MCF 10A (cell line): ENCODE measurements at regions not wholly inside any gene's neighbourhood (a gene's known extent, or its start where the extent isn't known, plus 50 kb on each side); places are given as distances from the start of the nearest gene placed in this dataset.

Source experiments
- BruUV-seq: library from RNA; stranded (reverse); fragments of 400-500 nt; replicated peaks from 2 replicates; lab custom pipeline; 2021; lab: Mats Ljungman, UMichigan
- CTCF ChIA-PET: fragments of 300-600 bp; sonication (Branson Sonifier 250); formaldehyde crosslinking; extraction: SDS; loops from one replicate; lab custom pipeline; 2021; ENCODE audit warnings: antibody characterized with exemption, inconsistent platforms; lab: Yijun Ruan, JAX
- POLR2A ChIA-PET: fragments of 300-600, 350-650 bp; sonication (Branson Sonifier 250); formaldehyde crosslinking; extraction: SDS; loops from one replicate; lab custom pipeline; 2020; ENCODE audit warnings: antibody characterized with exemption, inconsistent platforms; lab: Yijun Ruan, JAX
- DNase-seq: peaks from one replicate; pipeline ENCODE4 v3.0.0-alpha.2; 2018; ENCODE audit not compliant: unreplicated experiment
- H3K27ac Mint-ChIP-seq: one replicate; pipeline ENCODE4 v1.8.0; 2022; ENCODE audit warnings: mild to moderate bottlenecking, low read depth, mixed read lengths; ENCODE audit not compliant: unreplicated experiment
- H3K27me3 Mint-ChIP-seq: one replicate; pipeline ENCODE4 v1.8.0; 2022; ENCODE audit warnings: mixed read lengths; ENCODE audit not compliant: insufficient read depth, unreplicated experiment
- H3K36me3 Mint-ChIP-seq: one replicate; pipeline ENCODE4 v1.8.0; 2022; ENCODE audit warnings: mild to moderate bottlenecking, moderate library complexity, mixed read lengths; ENCODE audit not compliant: insufficient read depth, unreplicated experiment
- H3K4me1 Mint-ChIP-seq: one replicate; pipeline ENCODE4 v1.8.0; 2022; ENCODE audit warnings: mixed read lengths; ENCODE audit not compliant: insufficient read depth, unreplicated experiment
- H3K4me3 Mint-ChIP-seq: one replicate; pipeline ENCODE4 v1.8.0; 2022; ENCODE audit warnings: mild to moderate bottlenecking, moderate library complexity, mixed read lengths; ENCODE audit not compliant: unreplicated experiment
- H3K9me3 Mint-ChIP-seq: one replicate; pipeline ENCODE4 v1.8.0; 2022; ENCODE audit warnings: mixed read lengths; ENCODE audit not compliant: unreplicated experiment
- CTCF ChIP-seq: fragments of 200-600 bp; IDR thresholded peaks from one replicate; pipeline ENCODE4 v1.8.0; 2022; ENCODE audit warnings: antibody characterized with exemption, mild to moderate bottlenecking; ENCODE audit not compliant: unreplicated experiment
- intact Hi-C: fragments of 100-400 bp; cut with micrococcal nuclease; formaldehyde crosslinking; loops from 2 replicates; pipeline ENCODE4 v1.14.1; 2022

GRCh38 chr12:124370384-124370783 lies 75.5 kb downstream of the RFLNA start:
- Mint-ChIP-seq H3K27me3 (no peaks in the 10 kb centered on the region), H3K9me3 (no peaks in the 10 kb centered on the region), H3K4me1 (peaks cover 14% of the 10 kb centered on the region), H3K4me3 (no peak overlapping the region), H3K36me3 (peaks cover 27% of the 10 kb centered on the region), H3K27ac (peak overlapping the region; percentile 57)
- BruUV-seq: no TSS peak
- ChIA-PET CTCF (interaction anchor here (0.7 kb wide), 1 partner anchor 526 kb away, joined by 3 read pairs; no protein-coding TSS in a partner anchor), POLR2A (interaction anchor here (0.5 to 1.8 kb wide), 2 partner anchors 18 to 270 kb away, joined by 3 to 15 read pairs; no protein-coding TSS in a partner anchor)
- TF ChIP-seq CTCF: no peak
- DNase-seq: no peak
- intact Hi-C loops: no loop called here

- TF ChIP-seq CTCF: no peak
- peaks cover 22% of the 10 kb centered on the region for H3K36me3 Mint-ChIP-seq
- ChIA-PET POLR2A (interaction anchor here (1.8 kb wide), 1 partner anchor 19 kb away, joined by 15 read pairs; no protein-coding TSS in a partner anchor), CTCF (interaction anchor here (0.7 to 1.6 kb wide), 6 partner anchors 9 to 526 kb away, joined by 3 to 6 read pairs (median 3); no protein-coding TSS in a partner anchor)
- BruUV-seq: no TSS peak
- intact Hi-C loops: loop anchor here (2.0 kb wide), 1 partner anchor 21 kb away; no protein-coding TSS in a partner anchor
- peak overlapping the region; percentile 57 for H3K27ac Mint-ChIP-seq
- H3K4me3 Mint-ChIP-seq: no peak overlapping the region
- H3K4me1 Mint-ChIP-seq: peaks cover 14% of the 10 kb centered on the region
- no peak for DNase-seq
- no peaks in the 10 kb centered on the region for H3K27me3 Mint-ChIP-seq
- no peaks in the 10 kb centered on the region for H3K9me3 Mint-ChIP-seq
Observed at GRCh38 chr12:124369827-124370378, 75.0 kb downstream of the RFLNA start.

- Mint-ChIP-seq H3K27ac (peak overlapping the region; percentile 57), H3K4me3 (no peak overlapping the region), H3K36me3 (peaks cover 20% of the 10 kb centered on the region), H3K9me3 (no peaks in the 10 kb centered on the region), H3K27me3 (no peaks in the 10 kb centered on the region), H3K4me1 (peaks cover 14% of the 10 kb centered on the region)
- intact Hi-C loops: loop anchor here (2.0 kb wide), 1 partner anchor 22 kb away; no protein-coding TSS in a partner anchor
- TF ChIP-seq CTCF: no peak
- no TSS peak for BruUV-seq
- ChIA-PET CTCF (interaction anchor here (0.7 to 1.6 kb wide), 7 partner anchors 9 to 525 kb away, joined by 3 to 6 read pairs (median 3); no protein-coding TSS in a partner anchor), POLR2A (interaction anchor here (0.7 to 1.8 kb wide), 3 partner anchors 13 to 379 kb away, joined by 3 to 15 read pairs (median 4); no protein-coding TSS in a partner anchor)
- peak; percentile 96 for DNase-seq
Observed at GRCh38 chr12:124369055-124369826, 74.3 kb downstream of the RFLNA start.
